ENCODE measurements at regions not wholly inside any gene's neighbourhood (a gene's known extent, or its start where the extent isn't known, plus 50 kb on each side); places are given as distances from the start of the nearest gene placed in this dataset.

- Histone ChIP-seq H3K27me3 (ENCODE audit: control insufficient read depth, insufficient read depth, low read length) (no peaks in the 10 kb centered on the region), H3K9ac (ENCODE audit: low read length) (no peak overlapping the region), H3K36me3 (ENCODE audit: control insufficient read depth, low read depth, low read length) (no peaks in the 10 kb centered on the region), H3K4me3 (ENCODE audit: low read length) (no peak overlapping the region), H3K27ac (ENCODE audit: low read length) (no peak overlapping the region), H3K4me1 (ENCODE audit: control insufficient read depth, low read depth, low read length) (no peaks in the 10 kb centered on the region), H3K9me3 (ENCODE audit: control insufficient read depth, low read depth, low read length) (no peaks in the 10 kb centered on the region)
These were observed 114.7 kb upstream of the MAN2A1 start for GRCh38 chr5:109574985-109575384.

DNA sequence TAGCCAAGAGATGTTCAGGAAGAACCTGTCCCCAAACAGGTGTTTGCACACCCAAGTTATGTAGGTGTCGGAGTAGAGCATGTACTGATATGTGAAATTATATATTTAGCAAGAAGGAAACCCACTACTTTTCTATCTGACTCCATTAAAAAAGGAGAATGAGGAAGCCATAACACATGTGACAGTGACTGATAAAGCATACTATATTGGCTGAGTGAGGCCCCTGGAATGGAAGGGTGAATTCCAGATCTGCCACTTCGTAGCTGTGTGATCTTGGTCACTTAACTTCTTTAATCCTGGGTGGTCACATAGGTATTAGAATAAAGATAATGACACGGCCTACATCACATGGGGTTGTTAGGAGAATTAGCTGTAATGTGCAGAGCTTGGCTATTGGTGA lies 116.0 kb upstream of the MAN2A1 start:
- Histone ChIP-seq H3K27ac (ENCODE audit: low read length) (no peak overlapping the region), H3K4me3 (ENCODE audit: low read length) (no peak overlapping the region), H3K27me3 (ENCODE audit: control insufficient read depth, insufficient read depth, low read length) (no peaks in the 10 kb centered on the region), H3K4me1 (ENCODE audit: control insufficient read depth, low read depth, low read length) (no peaks in the 10 kb centered on the region), H3K9ac (ENCODE audit: low read length) (no peak overlapping the region), H3K36me3 (ENCODE audit: control insufficient read depth, low read depth, low read length) (no peaks in the 10 kb centered on the region), H3K9me3 (ENCODE audit: control insufficient read depth, low read depth, low read length) (no peaks in the 10 kb centered on the region)

- H3K9ac ChIP-seq (ENCODE audit: low read length) = no peak overlapping the region
- no peak overlapping the region for H3K27ac ChIP-seq (ENCODE audit: low read length)
- no peak overlapping the region for H3K4me3 ChIP-seq (ENCODE audit: low read length)
- H3K36me3 ChIP-seq (ENCODE audit: control insufficient read depth, low read depth, low read length) = no peaks in the 10 kb centered on the region
- no peaks in the 10 kb centered on the region for H3K9me3 ChIP-seq (ENCODE audit: control insufficient read depth, low read depth, low read length)
- no peaks in the 10 kb centered on the region for H3K27me3 ChIP-seq (ENCODE audit: control insufficient read depth, insufficient read depth, low read length)
- no peaks in the 10 kb centered on the region for H3K4me1 ChIP-seq (ENCODE audit: control insufficient read depth, low read depth, low read length)
These were observed 116.5 kb upstream of the MAN2A1 start for GRCh38 chr5:109573256-109573655.

DNA sequence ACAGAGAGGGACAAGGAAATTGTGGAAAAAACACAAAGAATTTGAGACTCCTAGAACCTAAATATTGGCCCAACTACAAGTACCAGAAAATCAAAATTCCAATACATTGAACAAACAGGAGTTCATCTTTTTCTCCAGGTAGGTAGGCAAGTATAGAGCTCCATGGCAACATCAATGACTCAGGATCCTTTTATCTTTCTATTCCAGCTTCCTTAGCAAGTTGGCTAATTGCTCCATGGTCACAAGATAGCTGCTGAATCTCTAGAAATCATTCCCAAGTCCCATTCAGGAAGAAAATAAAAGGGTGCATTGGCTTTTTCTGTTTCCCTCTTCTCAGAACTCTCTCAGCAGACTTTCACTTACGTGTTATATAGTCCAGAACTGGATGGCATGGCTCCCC lies 117.9 kb upstream of the MAN2A1 start:
- H3K27me3 ChIP-seq (ENCODE audit: control insufficient read depth, insufficient read depth, low read length) = no peaks in the 10 kb centered on the region
- no peak overlapping the region for H3K4me3 ChIP-seq (ENCODE audit: low read length)

DNA sequence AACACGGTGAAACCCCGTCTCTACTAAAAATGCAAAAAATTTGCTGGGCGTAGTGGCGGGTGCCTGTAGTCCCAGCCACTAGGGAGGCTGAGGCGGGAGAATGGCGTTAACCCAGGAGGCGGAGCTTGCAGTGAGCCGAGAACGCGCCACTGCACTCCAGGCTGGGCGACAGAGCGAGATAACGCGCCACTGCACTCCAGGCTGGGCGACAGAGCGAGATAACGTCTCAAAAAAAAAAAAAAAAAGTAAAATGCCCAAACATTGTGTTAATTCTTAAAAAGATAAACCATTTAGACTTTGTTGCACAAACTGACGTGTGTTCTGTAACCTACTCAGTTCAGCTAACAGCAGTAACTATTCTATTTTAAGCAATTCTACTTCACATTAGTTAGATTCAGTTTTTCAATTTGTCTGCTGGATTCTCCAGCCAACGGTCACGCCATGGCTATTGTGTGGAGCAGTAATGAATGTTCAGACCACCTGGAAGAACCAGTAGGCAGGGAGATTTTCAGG lies 119.3 kb upstream of the MAN2A1 start:
- no peaks in the 10 kb centered on the region for H3K36me3 ChIP-seq (ENCODE audit: control insufficient read depth, low read depth, low read length)
- H3K9me3 ChIP-seq (ENCODE audit: control insufficient read depth, low read depth, low read length) = no peaks in the 10 kb centered on the region
- H3K4me3 ChIP-seq (ENCODE audit: low read length) = no peak overlapping the region
- no peaks in the 10 kb centered on the region for H3K27me3 ChIP-seq (ENCODE audit: control insufficient read depth, insufficient read depth, low read length)
- no peak overlapping the region for H3K27ac ChIP-seq (ENCODE audit: low read length)
- no peaks in the 10 kb centered on the region for H3K4me1 ChIP-seq (ENCODE audit: control insufficient read depth, low read depth, low read length)
- H3K9ac ChIP-seq (ENCODE audit: low read length) = no peak overlapping the region

More for the DNA sequence above, 117.9 kb upstream of the MAN2A1 start:
- Histone ChIP-seq H3K9ac (ENCODE audit: low read length) (no peak overlapping the region), H3K9me3 (ENCODE audit: control insufficient read depth, low read depth, low read length) (no peaks in the 10 kb centered on the region), H3K4me1 (ENCODE audit: control insufficient read depth, low read depth, low read length) (no peaks in the 10 kb centered on the region), H3K27ac (ENCODE audit: low read length) (no peak overlapping the region), H3K36me3 (ENCODE audit: control insufficient read depth, low read depth, low read length) (no peaks in the 10 kb centered on the region)

GRCh38 chr5:109567374-109568044 lies 122.2 kb upstream of the MAN2A1 start:
- no peak overlapping the region for H3K4me3 ChIP-seq (ENCODE audit: low read length)
- H3K27me3 ChIP-seq (ENCODE audit: control insufficient read depth, insufficient read depth, low read length) = no peaks in the 10 kb centered on the region
- no peaks in the 10 kb centered on the region for H3K9me3 ChIP-seq (ENCODE audit: control insufficient read depth, low read depth, low read length)
- no peaks in the 10 kb centered on the region for H3K4me1 ChIP-seq (ENCODE audit: control insufficient read depth, low read depth, low read length)
- H3K9ac ChIP-seq (ENCODE audit: low read length) = no peak overlapping the region
- no peaks in the 10 kb centered on the region for H3K36me3 ChIP-seq (ENCODE audit: control insufficient read depth, low read depth, low read length)
- no peak overlapping the region for H3K27ac ChIP-seq (ENCODE audit: low read length)

GRCh38 chr5:109566361-109566760 lies 123.4 kb upstream of the MAN2A1 start:
- Histone ChIP-seq H3K36me3 (ENCODE audit: control insufficient read depth, low read depth, low read length) (no peaks in the 10 kb centered on the region), H3K27me3 (ENCODE audit: control insufficient read depth, insufficient read depth, low read length) (no peaks in the 10 kb centered on the region)

DNA sequence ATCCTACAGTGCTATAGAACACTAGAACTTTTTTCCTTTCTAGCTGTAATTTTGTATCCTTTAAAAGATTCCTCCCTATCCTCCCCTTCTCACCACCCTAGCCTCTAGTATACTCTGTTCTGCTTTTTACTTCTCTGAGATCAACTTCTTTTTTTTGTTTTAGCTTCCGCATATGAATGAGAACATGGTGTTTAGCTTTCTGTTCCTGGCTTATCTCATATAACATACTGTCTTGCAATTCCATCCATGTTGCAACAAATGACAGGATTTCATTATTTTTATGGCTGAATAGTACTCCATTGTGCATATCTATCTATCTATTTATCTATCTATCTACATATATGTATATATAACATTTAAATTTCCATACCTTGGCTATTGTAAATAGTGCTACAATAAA lies 126.0 kb upstream of the MAN2A1 start:
- Histone ChIP-seq H3K36me3 (ENCODE audit: control insufficient read depth, low read depth, low read length) (no peaks in the 10 kb centered on the region), H3K9ac (ENCODE audit: low read length) (no peak overlapping the region), H3K27ac (ENCODE audit: low read length) (no peak overlapping the region), H3K9me3 (ENCODE audit: control insufficient read depth, low read depth, low read length) (no peaks in the 10 kb centered on the region), H3K4me1 (ENCODE audit: control insufficient read depth, low read depth, low read length) (no peaks in the 10 kb centered on the region), H3K27me3 (ENCODE audit: control insufficient read depth, insufficient read depth, low read length) (no peaks in the 10 kb centered on the region), H3K4me3 (ENCODE audit: low read length) (no peak overlapping the region)

More at GRCh38 chr5:109566361-109566760, 123.4 kb upstream of the MAN2A1 start:
- Histone ChIP-seq H3K4me3 (ENCODE audit: low read length) (no peak overlapping the region), H3K9ac (ENCODE audit: low read length) (no peak overlapping the region), H3K4me1 (ENCODE audit: control insufficient read depth, low read depth, low read length) (no peaks in the 10 kb centered on the region), H3K9me3 (ENCODE audit: control insufficient read depth, low read depth, low read length) (no peaks in the 10 kb centered on the region), H3K27ac (ENCODE audit: low read length) (no peak overlapping the region)

- Histone ChIP-seq H3K27ac (ENCODE audit: low read length) (no peak overlapping the region), H3K36me3 (ENCODE audit: control insufficient read depth, low read depth, low read length) (no peaks in the 10 kb centered on the region), H3K4me3 (ENCODE audit: low read length) (no peak overlapping the region), H3K9ac (ENCODE audit: low read length) (no peak overlapping the region), H3K4me1 (ENCODE audit: control insufficient read depth, low read depth, low read length) (no peaks in the 10 kb centered on the region), H3K9me3 (ENCODE audit: control insufficient read depth, low read depth, low read length) (no peaks in the 10 kb centered on the region), H3K27me3 (ENCODE audit: control insufficient read depth, insufficient read depth, low read length) (no peaks in the 10 kb centered on the region)
These were observed 126.5 kb upstream of the MAN2A1 start for GRCh38 chr5:109563189-109563588.

- no peak overlapping the region for H3K9ac ChIP-seq (ENCODE audit: low read length)
- no peaks in the 10 kb centered on the region for H3K27me3 ChIP-seq (ENCODE audit: control insufficient read depth, insufficient read depth, low read length)
- no peaks in the 10 kb centered on the region for H3K36me3 ChIP-seq (ENCODE audit: control insufficient read depth, low read depth, low read length)
- no peaks in the 10 kb centered on the region for H3K9me3 ChIP-seq (ENCODE audit: control insufficient read depth, low read depth, low read length)
- no peak overlapping the region for H3K4me3 ChIP-seq (ENCODE audit: low read length)
- H3K4me1 ChIP-seq (ENCODE audit: control insufficient read depth, low read depth, low read length) = no peaks in the 10 kb centered on the region
- H3K27ac ChIP-seq (ENCODE audit: low read length) = no peak overlapping the region
These were observed 127.3 kb upstream of the MAN2A1 start for GRCh38 chr5:109562441-109562840.

DNA sequence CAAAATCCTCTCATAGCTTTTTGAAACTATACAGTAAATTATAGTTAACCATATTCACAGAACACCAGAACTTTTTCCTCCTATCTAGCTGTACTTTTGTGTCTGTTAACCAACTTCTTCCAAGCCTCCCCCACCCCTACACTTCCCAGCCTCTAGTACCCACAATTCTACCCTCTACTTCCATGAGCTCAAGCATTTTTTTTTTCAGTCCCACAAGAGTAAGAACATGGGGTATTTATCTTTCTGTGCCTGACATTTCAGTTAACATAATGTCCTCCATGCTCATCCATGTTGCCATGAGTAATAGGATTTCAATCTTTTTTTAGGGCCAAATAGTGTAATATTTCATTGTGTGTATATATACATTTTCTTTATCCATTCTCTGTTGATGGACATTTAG lies 128.3 kb upstream of the MAN2A1 start:
- H3K4me3 ChIP-seq (ENCODE audit: low read length) = no peak overlapping the region
- H3K9me3 ChIP-seq (ENCODE audit: control insufficient read depth, low read depth, low read length) = no peaks in the 10 kb centered on the region
- H3K9ac ChIP-seq (ENCODE audit: low read length) = no peak overlapping the region
- no peaks in the 10 kb centered on the region for H3K36me3 ChIP-seq (ENCODE audit: control insufficient read depth, low read depth, low read length)
- no peaks in the 10 kb centered on the region for H3K4me1 ChIP-seq (ENCODE audit: control insufficient read depth, low read depth, low read length)
- no peaks in the 10 kb centered on the region for H3K27me3 ChIP-seq (ENCODE audit: control insufficient read depth, insufficient read depth, low read length)
- H3K27ac ChIP-seq (ENCODE audit: low read length) = no peak overlapping the region

DNA sequence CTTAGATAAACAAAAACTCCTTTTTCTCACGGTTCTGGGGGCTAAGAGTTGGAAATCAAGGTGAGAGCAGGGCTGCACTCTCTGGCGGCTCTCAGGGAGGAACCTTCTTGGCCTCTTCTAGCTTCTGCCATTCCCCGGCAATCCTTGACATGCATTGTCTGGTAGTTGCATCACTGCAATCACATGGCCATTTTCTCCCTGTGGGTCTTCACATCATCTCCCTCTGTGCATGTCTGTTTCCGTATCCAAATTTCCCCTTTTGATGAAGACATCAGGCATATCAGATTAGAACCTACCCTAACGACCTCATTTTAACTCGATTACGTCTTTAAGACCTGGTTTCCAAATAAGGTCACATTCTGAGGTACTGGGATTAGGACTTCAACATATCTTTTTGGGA lies 129.2 kb upstream of the MAN2A1 start:
- Histone ChIP-seq H3K4me3 (ENCODE audit: low read length) (no peak overlapping the region), H3K27ac (ENCODE audit: low read length) (no peak overlapping the region), H3K4me1 (ENCODE audit: control insufficient read depth, low read depth, low read length) (no peaks in the 10 kb centered on the region), H3K9ac (ENCODE audit: low read length) (no peak overlapping the region), H3K36me3 (ENCODE audit: control insufficient read depth, low read depth, low read length) (no peaks in the 10 kb centered on the region), H3K9me3 (ENCODE audit: control insufficient read depth, low read depth, low read length) (no peaks in the 10 kb centered on the region), H3K27me3 (ENCODE audit: control insufficient read depth, insufficient read depth, low read length) (no peaks in the 10 kb centered on the region)
